ENCODE measurements at regions not wholly inside any gene's neighbourhood (a gene's known extent, or its start where the extent isn't known, plus 50 kb on each side); places are given as distances from the start of the nearest gene placed in this dataset.

- no peaks in the 10 kb centered on the region for H3K36me3 ChIP-seq (ENCODE audit: control insufficient read depth, insufficient read depth, low read length)
- H3K27ac ChIP-seq, result no peak overlapping the region
- no peaks in the 10 kb centered on the region for H3K27me3 ChIP-seq (ENCODE audit: control insufficient read depth, insufficient read depth, low read length)
- no peak overlapping the region for H2AFZ ChIP-seq
- H3K9me3 ChIP-seq (ENCODE audit: control insufficient read depth, low read length), result no peaks in the 10 kb centered on the region
- TF ChIP-seq CTCF (IDR thresholded peaks at IDR 0.05), result no peak
- H3K4me1 ChIP-seq, result no peaks in the 10 kb centered on the region
- H3K9ac ChIP-seq, result no peak overlapping the region
- H3K79me2 ChIP-seq, result no peaks in the 10 kb centered on the region
- H3K4me2 ChIP-seq (ENCODE audit: low read length), result no peak overlapping the region
- no peak overlapping the region for H3K4me3 ChIP-seq (ENCODE audit: low read depth, low read length)
Measured at GRCh38 chr6:21707524-21708319, 114.2 kb downstream of the SOX4 start.

GRCh38 chr6:21708320-21708580, 114.7 kb downstream of the SOX4 start:
- H3K9me3 ChIP-seq (ENCODE audit: control insufficient read depth, low read length), result no peaks in the 10 kb centered on the region
- H3K9ac ChIP-seq, result no peak overlapping the region
- no peaks in the 10 kb centered on the region for H3K4me1 ChIP-seq
- no peaks in the 10 kb centered on the region for H3K79me2 ChIP-seq
- no peak overlapping the region for H3K27ac ChIP-seq
- H3K36me3 ChIP-seq (ENCODE audit: control insufficient read depth, insufficient read depth, low read length), result no peaks in the 10 kb centered on the region
- no peak overlapping the region for H3K4me2 ChIP-seq (ENCODE audit: low read length)
- no peaks in the 10 kb centered on the region for H3K27me3 ChIP-seq (ENCODE audit: control insufficient read depth, insufficient read depth, low read length)
- no peak overlapping the region for H3K4me3 ChIP-seq (ENCODE audit: low read depth, low read length)
- no peak for TF ChIP-seq CTCF (IDR thresholded peaks at IDR 0.05)
- no peak overlapping the region for H2AFZ ChIP-seq

- H3K9ac ChIP-seq, result no peak overlapping the region
- H3K4me3 ChIP-seq (ENCODE audit: low read depth, low read length), result no peak overlapping the region
- no peak overlapping the region for H3K27ac ChIP-seq
- H3K36me3 ChIP-seq (ENCODE audit: control insufficient read depth, insufficient read depth, low read length), result no peaks in the 10 kb centered on the region
- no peak overlapping the region for H3K4me2 ChIP-seq (ENCODE audit: low read length)
- H2AFZ ChIP-seq, result no peak overlapping the region
- H3K27me3 ChIP-seq (ENCODE audit: control insufficient read depth, insufficient read depth, low read length), result no peaks in the 10 kb centered on the region
- no peaks in the 10 kb centered on the region for H3K4me1 ChIP-seq
- H3K79me2 ChIP-seq, result no peaks in the 10 kb centered on the region
- no peaks in the 10 kb centered on the region for H3K9me3 ChIP-seq (ENCODE audit: control insufficient read depth, low read length)
- TF ChIP-seq CTCF (IDR thresholded peaks at IDR 0.05), result no peak
Measured at GRCh38 chr6:21710216-21710615, 116.7 kb downstream of the SOX4 start.

GRCh38 chr6:21710908-21711627, 117.5 kb downstream of the SOX4 start:
- Histone ChIP-seq H3K27ac (no peak overlapping the region), H3K9ac (no peak overlapping the region), H3K4me2 (ENCODE audit: low read length) (no peak overlapping the region), H3K79me2 (no peaks in the 10 kb centered on the region), H3K4me1 (no peaks in the 10 kb centered on the region), H3K36me3 (ENCODE audit: control insufficient read depth, insufficient read depth, low read length) (no peaks in the 10 kb centered on the region), H2AFZ (no peak overlapping the region), H3K27me3 (ENCODE audit: control insufficient read depth, insufficient read depth, low read length) (no peaks in the 10 kb centered on the region), H3K4me3 (ENCODE audit: low read depth, low read length) (no peak overlapping the region), H3K9me3 (ENCODE audit: control insufficient read depth, low read length) (no peaks in the 10 kb centered on the region)
- no peak for TF ChIP-seq CTCF (IDR thresholded peaks at IDR 0.05)

- Histone ChIP-seq H2AFZ (no peak overlapping the region), H3K4me1 (no peaks in the 10 kb centered on the region), H3K9ac (no peak overlapping the region), H3K4me3 (ENCODE audit: low read depth, low read length) (no peak overlapping the region), H3K79me2 (no peaks in the 10 kb centered on the region), H3K4me2 (ENCODE audit: low read length) (no peak overlapping the region), H3K27me3 (ENCODE audit: control insufficient read depth, insufficient read depth, low read length) (no peaks in the 10 kb centered on the region), H3K36me3 (ENCODE audit: control insufficient read depth, insufficient read depth, low read length) (no peaks in the 10 kb centered on the region), H3K27ac (no peak overlapping the region), H3K9me3 (ENCODE audit: control insufficient read depth, low read length) (no peaks in the 10 kb centered on the region)
- TF ChIP-seq CTCF (IDR thresholded peaks at IDR 0.05), result no peak
Measured at GRCh38 chr6:21712213-21712612, 118.7 kb downstream of the SOX4 start.
